ENCODE measurements at regions not wholly inside any gene's neighbourhood (a gene's known extent, or its start where the extent isn't known, plus 50 kb on each side); places are given as distances from the start of the nearest gene placed in this dataset.

DNA sequence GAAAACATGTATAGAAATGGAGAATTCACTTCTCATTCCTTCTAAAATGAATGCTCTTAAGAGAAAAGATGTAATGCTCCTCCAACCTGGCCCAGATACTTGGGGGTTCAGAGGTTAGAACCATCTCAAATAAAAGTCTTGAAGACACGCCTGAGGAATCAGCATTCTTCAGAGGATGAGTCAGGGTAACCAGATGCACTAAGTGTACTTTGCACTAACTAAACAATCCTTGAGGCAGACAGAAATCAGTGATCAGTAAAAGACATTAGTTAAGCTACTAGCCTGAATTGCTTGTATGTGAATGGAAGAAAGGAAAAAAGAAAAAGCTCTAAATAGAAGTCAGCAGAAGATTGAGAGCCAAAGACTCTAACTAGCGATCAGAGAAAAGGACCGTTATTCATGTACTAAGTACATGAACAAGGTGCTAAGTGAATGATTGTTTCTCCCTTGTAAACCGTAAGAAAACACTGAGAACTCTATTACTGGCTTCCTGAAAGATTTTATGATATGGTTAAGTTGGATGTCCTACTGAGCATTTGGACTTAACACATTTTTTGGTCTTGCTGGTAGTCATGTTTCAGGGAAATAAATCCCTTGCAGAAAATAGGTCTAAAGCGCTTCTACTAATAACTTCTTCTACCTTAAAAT, 738.3 kb downstream of the STPG2 start:
- TF ChIP-seq, protein P1, sequence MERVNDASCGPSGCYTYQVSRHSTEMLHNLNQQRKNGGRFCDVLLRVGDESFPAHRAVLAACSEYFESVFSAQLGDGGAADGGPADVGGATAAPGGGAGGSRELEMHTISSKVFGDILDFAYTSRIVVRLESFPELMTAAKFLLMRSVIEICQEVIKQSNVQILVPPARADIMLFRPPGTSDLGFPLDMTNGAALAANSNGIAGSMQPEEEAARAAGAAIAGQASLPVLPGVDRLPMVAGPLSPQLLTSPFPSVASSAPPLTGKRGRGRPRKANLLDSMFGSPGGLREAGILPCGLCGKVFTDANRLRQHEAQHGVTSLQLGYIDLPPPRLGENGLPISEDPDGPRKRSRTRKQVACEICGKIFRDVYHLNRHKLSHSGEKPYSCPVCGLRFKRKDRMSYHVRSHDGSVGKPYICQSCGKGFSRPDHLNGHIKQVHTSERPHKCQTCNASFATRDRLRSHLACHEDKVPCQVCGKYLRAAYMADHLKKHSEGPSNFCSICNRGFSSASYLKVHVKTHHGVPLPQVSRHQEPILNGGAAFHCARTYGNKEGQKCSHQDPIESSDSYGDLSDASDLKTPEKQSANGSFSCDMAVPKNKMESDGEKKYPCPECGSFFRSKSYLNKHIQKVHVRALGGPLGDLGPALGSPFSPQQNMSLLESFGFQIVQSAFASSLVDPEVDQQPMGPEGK (CRISPR knock-in tag; IDR thresholded peaks at IDR 0.05; ENCODE audit: borderline replicate concordance) = no peak
- TF ChIP-seq ZNF565 (CRISPR knock-in tag; conservative IDR thresholded peaks at IDR 0.05; ENCODE audit: low read depth) (no peak), RARB (CRISPR knock-in tag; IDR thresholded peaks at IDR 0.05) (no peak), GLIS3 (CRISPR knock-in tag; IDR thresholded peaks at IDR 0.05) (no peak), PPARA (CRISPR knock-in tag; IDR thresholded peaks at IDR 0.05; ENCODE audit: borderline replicate concordance) (no peak), ISL1 (CRISPR knock-in tag; IDR thresholded peaks at IDR 0.05) (no peak), CSDC2 (CRISPR knock-in tag; IDR thresholded peaks at IDR 0.05) (no peak), TCF4 (CRISPR knock-in tag; IDR thresholded peaks at IDR 0.05; ENCODE audit: borderline replicate concordance) (no peak), ZFP3 (CRISPR knock-in tag; IDR thresholded peaks at IDR 0.05) (no peak), ZC3H10 (CRISPR knock-in tag; IDR thresholded peaks at IDR 0.05) (no peak), ZNF8 (CRISPR knock-in tag; IDR thresholded peaks at IDR 0.05) (no peak)
- TF ChIP-seq, protein P2, sequence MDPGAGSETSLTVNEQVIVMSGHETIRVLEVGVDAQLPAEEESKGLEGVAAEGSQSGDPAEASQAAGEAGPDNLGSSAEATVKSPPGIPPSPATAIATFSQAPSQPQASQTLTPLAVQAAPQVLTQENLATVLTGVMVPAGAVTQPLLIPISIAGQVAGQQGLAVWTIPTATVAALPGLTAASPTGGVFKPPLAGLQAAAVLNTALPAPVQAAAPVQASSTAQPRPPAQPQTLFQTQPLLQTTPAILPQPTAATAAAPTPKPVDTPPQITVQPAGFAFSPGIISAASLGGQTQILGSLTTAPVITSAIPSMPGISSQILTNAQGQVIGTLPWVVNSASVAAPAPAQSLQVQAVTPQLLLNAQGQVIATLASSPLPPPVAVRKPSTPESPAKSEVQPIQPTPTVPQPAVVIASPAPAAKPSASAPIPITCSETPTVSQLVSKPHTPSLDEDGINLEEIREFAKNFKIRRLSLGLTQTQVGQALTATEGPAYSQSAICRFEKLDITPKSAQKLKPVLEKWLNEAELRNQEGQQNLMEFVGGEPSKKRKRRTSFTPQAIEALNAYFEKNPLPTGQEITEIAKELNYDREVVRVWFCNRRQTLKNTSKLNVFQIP (CRISPR knock-in tag; IDR thresholded peaks at IDR 0.05; ENCODE audit: borderline replicate concordance, low read depth) = no peak
- TF ChIP-seq, protein P3, sequence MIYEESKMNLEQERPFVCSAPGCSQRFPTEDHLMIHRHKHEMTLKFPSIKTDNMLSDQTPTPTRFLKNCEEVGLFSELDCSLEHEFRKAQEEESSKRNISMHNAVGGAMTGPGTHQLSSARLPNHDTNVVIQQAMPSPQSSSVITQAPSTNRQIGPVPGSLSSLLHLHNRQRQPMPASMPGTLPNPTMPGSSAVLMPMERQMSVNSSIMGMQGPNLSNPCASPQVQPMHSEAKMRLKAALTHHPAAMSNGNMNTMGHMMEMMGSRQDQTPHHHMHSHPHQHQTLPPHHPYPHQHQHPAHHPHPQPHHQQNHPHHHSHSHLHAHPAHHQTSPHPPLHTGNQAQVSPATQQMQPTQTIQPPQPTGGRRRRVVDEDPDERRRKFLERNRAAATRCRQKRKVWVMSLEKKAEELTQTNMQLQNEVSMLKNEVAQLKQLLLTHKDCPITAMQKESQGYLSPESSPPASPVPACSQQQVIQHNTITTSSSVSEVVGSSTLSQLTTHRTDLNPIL (CRISPR knock-in tag; IDR thresholded peaks at IDR 0.05; ENCODE audit: low read depth) = no peak
- TF ChIP-seq, protein P4, sequence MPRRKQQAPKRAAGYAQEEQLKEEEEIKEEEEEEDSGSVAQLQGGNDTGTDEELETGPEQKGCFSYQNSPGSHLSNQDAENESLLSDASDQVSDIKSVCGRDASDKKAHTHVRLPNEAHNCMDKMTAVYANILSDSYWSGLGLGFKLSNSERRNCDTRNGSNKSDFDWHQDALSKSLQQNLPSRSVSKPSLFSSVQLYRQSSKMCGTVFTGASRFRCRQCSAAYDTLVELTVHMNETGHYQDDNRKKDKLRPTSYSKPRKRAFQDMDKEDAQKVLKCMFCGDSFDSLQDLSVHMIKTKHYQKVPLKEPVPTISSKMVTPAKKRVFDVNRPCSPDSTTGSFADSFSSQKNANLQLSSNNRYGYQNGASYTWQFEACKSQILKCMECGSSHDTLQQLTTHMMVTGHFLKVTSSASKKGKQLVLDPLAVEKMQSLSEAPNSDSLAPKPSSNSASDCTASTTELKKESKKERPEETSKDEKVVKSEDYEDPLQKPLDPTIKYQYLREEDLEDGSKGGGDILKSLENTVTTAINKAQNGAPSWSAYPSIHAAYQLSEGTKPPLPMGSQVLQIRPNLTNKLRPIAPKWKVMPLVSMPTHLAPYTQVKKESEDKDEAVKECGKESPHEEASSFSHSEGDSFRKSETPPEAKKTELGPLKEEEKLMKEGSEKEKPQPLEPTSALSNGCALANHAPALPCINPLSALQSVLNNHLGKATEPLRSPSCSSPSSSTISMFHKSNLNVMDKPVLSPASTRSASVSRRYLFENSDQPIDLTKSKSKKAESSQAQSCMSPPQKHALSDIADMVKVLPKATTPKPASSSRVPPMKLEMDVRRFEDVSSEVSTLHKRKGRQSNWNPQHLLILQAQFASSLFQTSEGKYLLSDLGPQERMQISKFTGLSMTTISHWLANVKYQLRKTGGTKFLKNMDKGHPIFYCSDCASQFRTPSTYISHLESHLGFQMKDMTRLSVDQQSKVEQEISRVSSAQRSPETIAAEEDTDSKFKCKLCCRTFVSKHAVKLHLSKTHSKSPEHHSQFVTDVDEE (CRISPR knock-in tag; IDR thresholded peaks at IDR 0.05) = no peak
